HEK293 (cell line): ENCODE measurements at regions not wholly inside any gene's neighbourhood (a gene's known extent, or its start where the extent isn't known, plus 50 kb on each side); places are given as distances from the start of the nearest gene placed in this dataset.

Experiments
- CTCF ChIA-PET: fragments of 350-600 bp; formaldehyde crosslinking; extraction: SDS; loops from one replicate; lab custom pipeline; 2021; ENCODE audit warnings: antibody characterized with exemption; lab: Yijun Ruan, JAX
- POLR2A ChIA-PET: fragments of 300-600 bp; formaldehyde crosslinking; extraction: SDS; loops from one replicate; lab custom pipeline; 2020; ENCODE audit warnings: antibody characterized with exemption, inconsistent platforms; lab: Yijun Ruan, JAX
- H3K27ac ChIP-seq: fragments of 200-500 bp; sonication (Bioruptor generic); 2 replicates; pipeline ENCODE4 v1.5.1; 2014; ENCODE audit warnings: low read depth, low read length, control low read depth, inconsistent platforms; ENCODE audit errors: extremely low read depth
- H3K36me3 ChIP-seq, 2 experiments: fragments of 200-500 bp in 1 of 2; sonication (Bioruptor generic) in 1 of 2; 1 replicate in 1 of 2; 2 replicates in 1 of 2; pipeline ENCODE4 v1.5.1; 2014 to 2017; ENCODE audit warnings: inconsistent platforms in 2 of 2, low read length in 2 of 2; ENCODE audit not compliant: control insufficient read depth in 2 of 2, insufficient read depth in 1 of 2
- H3K4me1 ChIP-seq: fragments of 200-500 bp; sonication (Bioruptor generic); 2 replicates; pipeline ENCODE4 v1.5.1; 2014; ENCODE audit warnings: mild to moderate bottlenecking, low read length, inconsistent platforms; ENCODE audit not compliant: control insufficient read depth, insufficient read depth
- H3K4me3 ChIP-seq: 2 replicates; pipeline ENCODE4 v1.5.1; 2011; ENCODE audit warnings: low read depth, mild to moderate bottlenecking, control low read depth, low read length, moderate library complexity
- H3K9me3 ChIP-seq: fragments of 200-500 bp; sonication (Bioruptor generic); 2 replicates; pipeline ENCODE4 v1.5.1; 2014; ENCODE audit warnings: low read depth, low read length, inconsistent platforms; ENCODE audit not compliant: control insufficient read depth, insufficient read depth
- FEZF1 ChIP-seq: fragments of 450-650 bp; formaldehyde crosslinking; IDR thresholded peaks from 2 replicates; pipeline ENCODE4 v1.5.1; 2016; ENCODE audit warnings: missing biosample characterization, missing genetic modification characterization
- HOXD13 ChIP-seq: sonication (generic); formaldehyde crosslinking; IDR thresholded peaks from 2 replicates; pipeline ENCODE4 v1.8.0; 2022; ENCODE audit warnings: missing genetic modification reagents, borderline replicate concordance
- INSM2 ChIP-seq: fragments of 450-650 bp; formaldehyde crosslinking; IDR thresholded peaks from 2 replicates; pipeline ENCODE4 v1.5.1; 2016; ENCODE audit warnings: missing biosample characterization, missing genetic modification characterization
- MZF1 ChIP-seq: fragments of 450-650 bp; formaldehyde crosslinking; IDR thresholded peaks from 2 replicates; pipeline ENCODE4 v1.5.1; 2017; ENCODE audit warnings: missing biosample characterization, missing genetic modification characterization, borderline replicate concordance
- RBAK ChIP-seq: fragments of 450-650 bp; formaldehyde crosslinking; IDR thresholded peaks from 2 replicates; pipeline ENCODE4 v1.5.1; 2016; ENCODE audit warnings: missing biosample characterization, missing genetic modification characterization
- SCRT2 ChIP-seq: fragments of 450-650 bp; formaldehyde crosslinking; IDR thresholded peaks from 2 replicates; pipeline ENCODE4 v1.5.1; 2016; ENCODE audit warnings: missing biosample characterization, missing genetic modification characterization
- ZBTB11 ChIP-seq: fragments of 450-650 bp; formaldehyde crosslinking; conservative IDR thresholded peaks from 2 replicates; pipeline ENCODE4 v1.5.1; 2016; ENCODE audit warnings: low read depth, missing biosample characterization, missing genetic modification characterization
- ZBTB17 ChIP-seq: fragments of 450-650 bp; formaldehyde crosslinking; IDR thresholded peaks from 2 replicates; pipeline ENCODE4 v1.5.1; 2016; ENCODE audit warnings: missing biosample characterization, missing genetic modification characterization
- ZNF19 ChIP-seq: fragments of 450-650 bp; formaldehyde crosslinking; IDR thresholded peaks from 2 replicates; pipeline ENCODE4; 2016; ENCODE audit warnings: missing biosample characterization, missing genetic modification characterization, low read depth
- ZNF2 ChIP-seq: fragments of 450-650 bp; formaldehyde crosslinking; IDR thresholded peaks from 2 replicates; pipeline ENCODE4 v1.5.1; 2016; ENCODE audit warnings: missing biosample characterization, missing genetic modification characterization
- ZNF280D ChIP-seq: fragments of 450-650 bp; formaldehyde crosslinking; IDR thresholded peaks from 2 replicates; pipeline ENCODE4 v1.5.1; 2016; ENCODE audit warnings: missing biosample characterization, missing genetic modification characterization
- ZNF350 ChIP-seq: fragments of 450-650 bp; formaldehyde crosslinking; IDR thresholded peaks from 2 replicates; pipeline ENCODE4 v1.5.0; 2017; ENCODE audit warnings: missing biosample characterization, mild to moderate bottlenecking, missing genetic modification characterization
- ZNF423 ChIP-seq: fragments of 450-650 bp; formaldehyde crosslinking; IDR thresholded peaks from 2 replicates; pipeline ENCODE4 v1.5.1; 2016; ENCODE audit warnings: missing biosample characterization, missing genetic modification characterization
- ZNF48 ChIP-seq: fragments of 450-650 bp; formaldehyde crosslinking; IDR thresholded peaks from 2 replicates; pipeline ENCODE4 v1.5.1; 2016; ENCODE audit warnings: missing biosample characterization, missing genetic modification characterization
- ZNF510 ChIP-seq: fragments of 450-650 bp; formaldehyde crosslinking; IDR thresholded peaks from 2 replicates; pipeline ENCODE4 v1.5.1; 2018; ENCODE audit warnings: mild to moderate bottlenecking, missing genetic modification characterization, missing biosample characterization; ENCODE audit not compliant: insufficient replicate concordance
- ZNF514 ChIP-seq: fragments of 450-650 bp; formaldehyde crosslinking; IDR thresholded peaks from 2 replicates; pipeline ENCODE4 v1.5.1; 2016; ENCODE audit warnings: missing biosample characterization, missing genetic modification characterization
- ZNF548 ChIP-seq: fragments of 450-650 bp; formaldehyde crosslinking; IDR thresholded peaks from 2 replicates; pipeline ENCODE4 v1.5.1; 2016; ENCODE audit warnings: missing biosample characterization, missing genetic modification characterization
- ZNF596 ChIP-seq: fragments of 450-650 bp; IDR thresholded peaks from 2 replicates; pipeline ENCODE4 v1.5.0; 2018; ENCODE audit warnings: missing biosample characterization, mild to moderate bottlenecking, missing genetic modification characterization, moderate library complexity
- ZNF629 ChIP-seq: fragments of 450-650 bp; formaldehyde crosslinking; IDR thresholded peaks from 2 replicates; pipeline ENCODE4 v1.5.1; 2017; ENCODE audit warnings: missing biosample characterization, missing genetic modification characterization
- ZNF677 ChIP-seq: fragments of 450-650 bp; IDR thresholded peaks from 2 replicates; pipeline ENCODE4 v1.5.0; 2018; ENCODE audit warnings: missing biosample characterization, mild to moderate bottlenecking, missing genetic modification characterization, moderate library complexity

- CTCF ChIA-PET = no interaction called here
- Histone ChIP-seq H3K36me3 (no peaks in the 10 kb centered on the region), H3K27ac (no peak overlapping the region), H3K4me1 (no peaks in the 10 kb centered on the region), H3K4me3 (no peak overlapping the region), H3K9me3 (no peaks in the 10 kb centered on the region)
- POLR2A ChIA-PET = no interaction called here
- no peak for TF ChIP-seq ZNF48 (tag by site-specific recombination)
- TF ChIP-seq ZNF514 (tag by site-specific recombination) = no peak
- no peak for TF ChIP-seq ZNF280D (tag by site-specific recombination)
- TF ChIP-seq ZNF629 (tag by site-specific recombination) = no peak
- no peak for TF ChIP-seq ZBTB17 (tag by site-specific recombination)
- TF ChIP-seq ZNF596 = no peak
- no peak for TF ChIP-seq ZNF510 (tag by site-specific recombination)
- no peak for TF ChIP-seq MZF1
- TF ChIP-seq HOXD13 (CRISPR knock-in tag) = no peak
- TF ChIP-seq ZNF2 (tag by site-specific recombination) = no peak
- TF ChIP-seq ZNF350 (tag by site-specific recombination) = no peak
- TF ChIP-seq ZNF548 (tag by site-specific recombination) = no peak
- TF ChIP-seq RBAK = no peak
- TF ChIP-seq ZNF423 (tag by site-specific recombination) = no peak
- no peak for TF ChIP-seq SCRT2 (tag by site-specific recombination)
- no peak for TF ChIP-seq INSM2
- TF ChIP-seq ZBTB11 (tag by site-specific recombination) = no peak
- TF ChIP-seq ZNF677 (tag by site-specific recombination) = no peak
- TF ChIP-seq FEZF1 = no peak
- TF ChIP-seq ZNF19 = no peak
- TF ChIP-seq, all 188 proteins: peak for 0
Observed at GRCh38 chr11:119932828-119933562, 204.0 kb upstream of the NECTIN1 start.
